Adrenal gland (tissue), 5 donors: ENCODE measurements at regions not wholly inside any gene's neighbourhood (a gene's known extent, or its start where the extent isn't known, plus 50 kb on each side); places are given as distances from the start of the nearest gene placed in this dataset.

Experiments
- CTCF ChIP-seq, 6 experiments: fragments of 450-650 bp in 4 of 6; fragments of 200-600 bp in 2 of 6; sonication (generic) in 1 of 6; IDR thresholded peaks; 1 replicate in 5 of 6; 2 replicates in 1 of 6; pipeline versions ENCODE4 v1.5.1 to v1.8.0; 2016 to 2021; ENCODE audit warnings: antibody characterized with exemption in 6 of 6, mild to moderate bottlenecking in 2 of 6, moderate library complexity in 1 of 6
- POLR2A ChIP-seq, 2 donors: fragments of 450-650 bp; IDR thresholded peaks; one replicate each; pipeline ENCODE4 v1.6.1; 2017; ENCODE audit warnings: antibody characterized with exemption in 2 of 2, mild to moderate bottlenecking in 2 of 2, moderate library complexity in 1 of 2
- donor health status: DM: no; HTN: no; CAD: no.

- no peak for TF ChIP-seq POLR2A (IDR thresholded peaks at IDR 0.05)
- TF ChIP-seq CTCF (IDR thresholded peaks at IDR 0.05): no peak
These were observed 360.4 kb downstream of the ATP23 start for GRCh38 chr12:58301730-58302122.
